ENCODE measurements at regions not wholly inside any gene's neighbourhood (a gene's known extent, or its start where the extent isn't known, plus 50 kb on each side); places are given as distances from the start of the nearest gene placed in this dataset.

DNA sequence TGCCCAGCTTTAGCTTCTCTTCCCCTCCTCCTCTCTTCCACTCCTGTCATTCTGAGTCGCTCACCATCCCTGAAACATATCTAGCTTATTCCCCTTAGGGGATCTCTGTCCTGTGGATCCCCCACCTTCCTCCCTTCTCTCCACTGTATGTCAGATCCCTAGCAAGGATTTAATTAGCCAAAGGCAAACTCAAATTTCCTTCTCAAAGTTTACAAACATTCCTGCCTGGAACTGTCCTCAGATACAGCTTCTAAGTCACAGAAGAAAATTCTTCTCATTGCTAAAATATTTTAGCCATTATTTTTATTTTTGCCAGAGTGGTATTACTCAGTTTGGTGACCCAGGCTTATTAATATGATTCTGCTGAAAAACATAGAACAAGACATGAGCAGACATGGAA is 315.3 kb downstream of the CYP26B1 start:
- Histone ChIP-seq H3K27me3 (no peaks in the 10 kb centered on the region), H3K4me3 (no peak overlapping the region), H3K27ac (no peak overlapping the region), H4K20me1 (no peaks in the 10 kb centered on the region), H3K9ac (no peak overlapping the region), H3K9me3 (replicated peaks in 1 of 11) (peaks cover 0 to 6% (median 0%) of the 10 kb centered on the region in 11 experiments; a peak in 2 of 22 replicates), H3K4me1 (no peaks in the 10 kb centered on the region), H3K4me2 (no peak overlapping the region), H3K36me3 (no peaks in the 10 kb centered on the region)
- no peak for TF ChIP-seq Cebpa-rat (IDR thresholded peaks at IDR 0.05)

DNA sequence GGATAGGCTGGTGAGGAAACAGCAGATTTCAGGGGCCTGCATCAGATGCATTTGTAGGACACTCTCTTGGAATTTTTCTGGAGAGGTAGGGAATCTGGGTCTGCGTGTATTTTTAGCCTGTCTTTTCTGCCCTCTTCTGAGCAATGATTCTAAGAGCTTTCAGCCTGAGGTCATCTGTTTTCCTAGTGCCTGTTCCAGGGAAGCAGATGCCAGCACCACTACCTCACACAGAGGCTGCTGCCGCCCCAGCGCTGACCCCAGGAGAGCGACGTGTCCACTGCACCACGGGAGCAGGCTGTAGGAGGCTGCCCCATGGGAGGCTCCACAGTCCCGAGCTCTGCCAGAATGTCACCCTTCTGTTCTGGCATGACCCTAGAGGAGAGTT is 316.5 kb downstream of the CYP26B1 start:
- Histone ChIP-seq H3K9me3 (replicated peaks in 1 of 11) (peaks cover 0 to 6% (median 0%) of the 10 kb centered on the region in 11 experiments; a peak in 2 of 22 replicates), H4K20me1 (no peaks in the 10 kb centered on the region), H3K27me3 (no peaks in the 10 kb centered on the region), H3K36me3 (no peaks in the 10 kb centered on the region), H3K27ac (no peak overlapping the region), H3K9ac (no peak overlapping the region), H3K4me1 (no peaks in the 10 kb centered on the region), H3K4me3 (no peak overlapping the region), H3K4me2 (no peak overlapping the region)
- TF ChIP-seq Cebpa-rat (IDR thresholded peaks at IDR 0.05): no peak

DNA sequence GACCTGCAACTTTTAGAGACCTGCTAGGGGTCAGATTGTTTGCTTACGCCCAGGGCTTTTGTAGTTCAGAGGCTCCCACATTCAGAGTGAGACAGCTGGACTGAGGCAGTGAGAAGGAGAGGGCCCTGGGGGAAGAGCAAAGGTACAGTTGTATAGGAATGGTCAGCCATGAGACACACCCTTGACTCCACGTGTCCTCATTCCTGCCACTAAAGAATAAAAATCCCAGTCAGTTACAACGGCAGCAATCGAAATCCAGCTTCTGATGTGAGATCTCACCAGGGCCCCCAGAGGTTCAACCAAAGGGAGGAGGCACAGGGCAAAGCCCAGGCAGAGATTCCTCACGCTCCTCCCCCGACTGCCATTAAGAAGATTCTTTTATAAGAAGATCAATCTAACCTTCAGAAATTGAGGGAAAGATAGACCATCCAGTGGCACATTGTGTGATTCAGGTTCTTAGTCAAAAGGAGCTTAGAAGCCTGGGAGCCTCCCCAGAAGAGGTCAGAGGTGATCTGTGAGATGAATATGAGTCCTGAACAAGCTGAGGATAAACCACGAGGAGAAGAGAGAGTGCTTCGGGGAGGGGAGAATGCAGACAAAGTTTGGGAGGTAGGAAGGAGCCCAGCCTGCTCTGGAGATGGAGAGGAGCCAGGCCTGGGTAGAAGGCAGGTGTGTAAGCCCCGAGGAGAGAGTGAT is 317.0 kb downstream of the CYP26B1 start:
- Histone ChIP-seq H3K27ac (no peak overlapping the region), H3K9me3 (replicated peaks in 1 of 11) (peaks cover 0 to 6% (median 0%) of the 10 kb centered on the region in 11 experiments; a peak in 2 of 22 replicates), H3K4me2 (no peak overlapping the region), H3K4me1 (no peaks in the 10 kb centered on the region), H4K20me1 (no peaks in the 10 kb centered on the region), H3K9ac (no peak overlapping the region), H3K36me3 (no peaks in the 10 kb centered on the region), H3K27me3 (no peaks in the 10 kb centered on the region), H3K4me3 (no peak overlapping the region)
- no peak for TF ChIP-seq Cebpa-rat (IDR thresholded peaks at IDR 0.05)

DNA sequence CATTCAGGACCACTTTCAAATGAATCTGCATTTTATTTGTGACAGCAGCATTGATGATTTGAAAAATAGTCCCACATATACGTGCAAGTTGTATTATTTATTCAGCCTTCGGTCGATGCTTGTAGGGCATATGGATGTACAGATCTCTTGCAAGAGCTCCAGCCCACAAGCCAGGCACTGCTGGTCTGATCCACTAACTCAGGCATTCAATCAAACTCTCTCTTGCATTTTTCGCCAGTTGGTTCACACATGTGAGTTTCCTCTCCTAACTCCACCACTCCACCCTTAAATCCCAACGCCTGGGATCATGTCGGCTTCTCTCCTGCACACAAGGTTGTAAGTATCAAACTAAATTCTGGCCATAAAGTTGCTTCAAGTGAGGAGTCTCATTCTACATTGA is 318.7 kb downstream of the CYP26B1 start:
- Histone ChIP-seq H3K27ac (no peak overlapping the region), H3K4me3 (no peak overlapping the region), H3K9me3 (replicated peaks in 1 of 11) (peaks cover 0 to 16% (median 0%) of the 10 kb centered on the region in 11 experiments; a peak in 4 of 22 replicates), H3K9ac (no peak overlapping the region), H3K4me2 (no peak overlapping the region), H3K36me3 (no peaks in the 10 kb centered on the region), H3K27me3 (no peaks in the 10 kb centered on the region), H4K20me1 (no peaks in the 10 kb centered on the region), H3K4me1 (no peaks in the 10 kb centered on the region)
- TF ChIP-seq Cebpa-rat (IDR thresholded peaks at IDR 0.05): no peak

DNA sequence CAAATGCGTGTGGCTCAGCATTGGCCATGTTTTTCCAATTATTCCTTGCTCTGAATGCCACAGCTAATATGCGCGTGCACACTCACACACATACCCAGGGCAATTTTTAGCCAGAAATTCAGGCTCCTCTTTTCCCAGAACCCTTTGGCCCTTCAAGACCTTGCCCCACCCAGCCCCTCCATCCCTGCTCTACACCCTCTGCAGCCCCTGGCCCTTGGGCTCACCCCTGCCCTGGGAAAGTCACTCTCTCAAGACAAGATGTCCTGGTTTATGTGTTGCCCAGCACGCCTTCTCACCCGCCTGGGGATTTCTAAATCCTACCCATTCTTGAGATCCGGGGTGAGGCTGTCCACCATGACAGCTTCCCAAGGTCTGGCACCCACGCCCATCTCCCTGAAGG is 319.7 kb downstream of the CYP26B1 start:
- Histone ChIP-seq H3K4me3 (no peak overlapping the region), H3K27ac (no peak overlapping the region), H3K4me1 (no peaks in the 10 kb centered on the region), H3K4me2 (no peak overlapping the region), H3K9ac (no peak overlapping the region), H3K36me3 (no peaks in the 10 kb centered on the region), H4K20me1 (no peaks in the 10 kb centered on the region), H3K27me3 (no peaks in the 10 kb centered on the region), H3K9me3 (replicated peaks in 1 of 11) (peaks cover 0 to 14% (median 0%) of the 10 kb centered on the region in 11 experiments; a peak in 4 of 22 replicates)
- TF ChIP-seq Cebpa-rat (IDR thresholded peaks at IDR 0.05): no peak

DNA sequence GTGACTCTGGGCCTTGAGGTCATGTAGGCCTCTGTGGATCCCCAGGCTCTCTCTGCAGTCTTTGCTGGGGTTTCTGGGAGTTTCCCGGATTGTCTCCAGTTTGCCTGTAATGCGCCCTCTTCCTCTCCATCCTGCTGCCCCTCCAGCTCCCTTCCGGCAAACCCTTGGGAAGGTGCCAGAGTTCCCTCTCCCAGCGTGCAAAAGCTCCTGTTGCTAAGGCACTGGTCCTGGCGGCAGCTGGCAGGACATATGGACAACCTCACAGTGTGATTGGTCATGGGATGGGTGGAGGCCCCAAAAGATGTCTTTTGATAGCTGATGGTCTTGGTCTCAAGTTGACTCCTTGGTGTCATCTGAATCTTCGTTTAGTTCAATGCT is 320.1 kb downstream of the CYP26B1 start:
- no peaks in the 10 kb centered on the region for H3K36me3 ChIP-seq
- no peaks in the 10 kb centered on the region for H4K20me1 ChIP-seq
- no peaks in the 10 kb centered on the region for H3K4me1 ChIP-seq
- H3K4me2 ChIP-seq: no peak overlapping the region
- H3K27me3 ChIP-seq: no peaks in the 10 kb centered on the region
- TF ChIP-seq Cebpa-rat (IDR thresholded peaks at IDR 0.05): no peak
- no peak overlapping the region for H3K27ac ChIP-seq
- H3K9me3 ChIP-seq (replicated peaks in 1 of 11): peaks cover 0 to 11% (median 0%) of the 10 kb centered on the region in 11 experiments; a peak in 3 of 22 replicates
- H3K4me3 ChIP-seq: no peak overlapping the region
- no peak overlapping the region for H3K9ac ChIP-seq

DNA sequence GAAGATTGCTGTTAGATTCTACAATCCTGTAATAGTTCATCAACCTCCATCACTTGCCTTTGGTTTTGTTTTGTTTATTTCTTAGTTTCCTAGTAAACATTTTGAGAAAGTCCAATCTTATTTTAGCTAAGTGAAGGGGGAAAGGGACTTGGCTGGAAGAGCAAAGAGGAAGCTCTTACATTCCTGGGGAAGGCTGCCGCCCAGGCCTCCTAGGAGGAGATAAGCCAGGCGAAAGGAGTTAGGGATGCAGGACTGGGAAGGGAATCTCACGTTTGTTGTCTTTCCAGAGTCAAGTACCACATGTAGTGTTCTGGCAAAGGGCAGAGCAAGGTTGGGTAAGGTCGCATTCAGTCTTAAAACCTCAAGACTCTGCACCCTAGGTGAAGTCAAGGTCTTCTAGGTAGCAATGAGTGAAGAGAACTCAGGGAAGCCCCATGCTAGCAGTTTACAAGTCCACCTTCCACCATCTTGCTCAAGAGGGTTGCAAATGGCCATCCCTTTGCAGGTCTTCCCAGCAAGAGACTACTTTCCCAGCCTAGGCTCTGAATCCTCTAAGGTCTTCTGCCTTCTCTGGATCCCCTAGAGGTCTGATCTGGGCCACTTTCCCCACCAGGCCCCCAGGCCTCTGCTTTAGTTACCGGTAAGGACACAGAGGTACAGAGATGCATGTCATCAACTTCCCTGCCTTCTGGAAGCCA is 320.7 kb downstream of the CYP26B1 start:
- Histone ChIP-seq H3K27ac (no peak overlapping the region), H3K9me3 (replicated peaks in 1 of 11) (peaks cover 0 to 11% (median 0%) of the 10 kb centered on the region in 11 experiments; a peak in 3 of 22 replicates), H3K36me3 (no peaks in the 10 kb centered on the region), H3K4me1 (no peaks in the 10 kb centered on the region), H4K20me1 (no peaks in the 10 kb centered on the region), H3K27me3 (no peaks in the 10 kb centered on the region), H3K9ac (no peak overlapping the region), H3K4me3 (no peak overlapping the region), H3K4me2 (no peak overlapping the region)
- TF ChIP-seq Cebpa-rat (IDR thresholded peaks at IDR 0.05): no peak

DNA sequence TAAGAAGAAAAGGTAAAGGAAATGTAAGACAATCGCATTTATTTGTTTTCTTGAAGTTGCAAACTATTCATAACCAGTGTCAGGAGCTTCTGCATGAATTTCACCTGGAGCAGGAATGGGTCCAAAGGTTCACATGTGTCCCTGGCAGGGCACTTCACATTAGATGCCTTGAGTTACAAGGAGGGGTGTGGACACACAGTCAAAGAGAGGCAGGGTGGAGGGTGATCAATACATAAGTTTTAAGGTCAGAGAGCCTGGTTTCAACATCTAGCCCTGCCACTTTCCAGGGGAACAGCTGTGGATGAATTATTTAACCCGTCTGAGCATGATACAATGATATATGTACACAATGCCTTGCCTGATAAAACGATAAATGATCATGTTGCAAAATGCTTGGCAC is 321.4 kb downstream of the CYP26B1 start:
- TF ChIP-seq Cebpa-rat (IDR thresholded peaks at IDR 0.05): no peak
- no peak overlapping the region for H3K27ac ChIP-seq
- H3K36me3 ChIP-seq: no peaks in the 10 kb centered on the region
- H3K9ac ChIP-seq: no peak overlapping the region
- H3K27me3 ChIP-seq: no peaks in the 10 kb centered on the region
- no peaks in the 10 kb centered on the region for H4K20me1 ChIP-seq
- H3K9me3 ChIP-seq (replicated peaks in 1 of 11): peaks cover 0 to 11% (median 0%) of the 10 kb centered on the region in 11 experiments; a peak in 3 of 22 replicates
- H3K4me2 ChIP-seq: no peak overlapping the region
- H3K4me3 ChIP-seq: no peak overlapping the region
- no peaks in the 10 kb centered on the region for H3K4me1 ChIP-seq

DNA sequence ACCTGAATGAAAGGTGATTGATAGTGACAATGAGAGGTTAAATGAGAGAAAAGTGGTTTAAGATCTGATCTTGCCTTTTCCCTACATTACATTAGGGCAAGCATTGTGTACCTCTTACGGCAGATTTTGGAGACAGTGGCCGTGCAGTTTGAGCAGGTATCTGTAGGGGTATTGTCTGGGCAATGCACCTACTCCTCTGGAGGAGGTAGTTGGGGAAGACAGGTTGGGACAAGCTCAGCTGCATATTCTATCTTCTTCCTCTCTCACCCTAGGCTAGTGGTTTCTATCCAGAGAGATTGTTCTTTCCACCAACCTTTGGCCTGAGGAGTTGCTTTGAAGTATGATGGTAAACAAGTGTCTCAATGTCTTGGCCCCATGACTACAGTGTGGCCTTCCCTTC is 323.2 kb downstream of the CYP26B1 start:
- Histone ChIP-seq H3K36me3 (no peaks in the 10 kb centered on the region), H4K20me1 (no peaks in the 10 kb centered on the region), H3K4me2 (no peak overlapping the region), H3K9ac (no peak overlapping the region), H3K4me1 (no peaks in the 10 kb centered on the region), H3K9me3 (replicated peaks in 1 of 11) (peaks cover 0 to 11% (median 0%) of the 10 kb centered on the region in 11 experiments; a peak in 4 of 22 replicates), H3K27ac (no peak overlapping the region), H3K27me3 (no peaks in the 10 kb centered on the region), H3K4me3 (no peak overlapping the region)
- TF ChIP-seq Cebpa-rat (IDR thresholded peaks at IDR 0.05): no peak

DNA sequence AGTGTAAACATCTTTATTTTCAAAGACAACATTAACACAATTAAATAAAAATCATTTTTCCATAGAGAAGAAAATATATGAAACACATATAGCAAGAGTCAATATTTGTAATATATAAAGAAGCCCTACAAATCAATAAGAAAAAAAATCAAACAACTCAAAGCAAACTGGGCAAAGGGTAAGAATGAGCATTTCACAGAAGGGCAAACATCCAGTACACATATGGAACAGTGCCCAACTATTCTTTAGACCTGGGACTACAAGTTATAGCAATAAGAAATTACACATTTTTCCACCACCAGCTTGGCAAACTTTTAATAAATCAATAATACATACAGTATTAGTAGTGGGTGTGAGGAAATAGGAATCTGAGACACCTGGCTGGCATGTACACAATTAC is 324.1 kb downstream of the CYP26B1 start:
- H3K27ac ChIP-seq: no peak overlapping the region
- no peak for TF ChIP-seq Cebpa-rat (IDR thresholded peaks at IDR 0.05)
- no peak overlapping the region for H3K4me3 ChIP-seq
- H3K9me3 ChIP-seq (replicated peaks in 1 of 11): peaks cover 0 to 11% (median 0%) of the 10 kb centered on the region in 11 experiments; a peak in 4 of 22 replicates
- H3K36me3 ChIP-seq: no peaks in the 10 kb centered on the region
- H3K27me3 ChIP-seq: no peaks in the 10 kb centered on the region
- no peak overlapping the region for H3K9ac ChIP-seq
- no peaks in the 10 kb centered on the region for H4K20me1 ChIP-seq
- no peak overlapping the region for H3K4me2 ChIP-seq
- H3K4me1 ChIP-seq: no peaks in the 10 kb centered on the region

Data from BLaER1 treated with 17β-estradiol and CSF1 and Interleukin-3, amounts not matched to agents 10 nM and 100 nM (cell line).